ENCODE measurements at regions not wholly inside any gene's neighbourhood (a gene's known extent, or its start where the extent isn't known, plus 50 kb on each side); places are given as distances from the start of the nearest gene placed in this dataset.

- no peaks in the 10 kb centered on the region for H3K27me3 Mint-ChIP-seq (ENCODE audit: unreplicated experiment)
Measured at GRCh38 chr5:30237189-30237588, 956.3 kb upstream of the CDH6 start.

GRCh38 chr5:30209755-30210154 is 983.7 kb upstream of the CDH6 start:
- Mint-ChIP-seq H3K9me3 (ENCODE audit: low read depth, unreplicated experiment) (peaks cover 10% of the 10 kb centered on the region), H3K27me3 (ENCODE audit: unreplicated experiment) (no peaks in the 10 kb centered on the region), H3K36me3 (ENCODE audit: insufficient read depth, unreplicated experiment) (no peaks in the 10 kb centered on the region), H3K27ac (ENCODE audit: unreplicated experiment) (no peak overlapping the region), H3K4me1 (ENCODE audit: low read depth, unreplicated experiment) (no peaks in the 10 kb centered on the region), H3K4me3 (ENCODE audit: low read depth, unreplicated experiment) (no peak overlapping the region)
- BruUV-seq (replicated peaks): no TSS peak
- no peak for DNase-seq
- TF ChIP-seq CTCF (IDR thresholded peaks at IDR 0.05; ENCODE audit: unreplicated experiment): no peak
- CTCF ChIA-PET: no interaction called here
- intact Hi-C loops (cut with micrococcal nuclease; ENCODE audit: unreplicated experiment): no loop called here

More at GRCh38 chr5:30237189-30237588, 956.3 kb upstream of the CDH6 start:
- CTCF ChIA-PET: no interaction called here
- H3K4me1 Mint-ChIP-seq (ENCODE audit: low read depth, unreplicated experiment): no peaks in the 10 kb centered on the region
- peaks cover 14% of the 10 kb centered on the region for H3K9me3 Mint-ChIP-seq (ENCODE audit: low read depth, unreplicated experiment)
- no peak overlapping the region for H3K4me3 Mint-ChIP-seq (ENCODE audit: low read depth, unreplicated experiment)
- DNase-seq: no peak
- no peaks in the 10 kb centered on the region for H3K36me3 Mint-ChIP-seq (ENCODE audit: insufficient read depth, unreplicated experiment)
- BruUV-seq (replicated peaks): no TSS peak
- TF ChIP-seq CTCF (IDR thresholded peaks at IDR 0.05; ENCODE audit: unreplicated experiment): no peak
- H3K27ac Mint-ChIP-seq (ENCODE audit: unreplicated experiment): no peak overlapping the region
- intact Hi-C loops (cut with micrococcal nuclease; ENCODE audit: unreplicated experiment): no loop called here

- Mint-ChIP-seq H3K4me3 (ENCODE audit: low read depth, unreplicated experiment) (no peak overlapping the region), H3K9me3 (ENCODE audit: low read depth, unreplicated experiment) (peaks cover 13% of the 10 kb centered on the region), H3K36me3 (ENCODE audit: insufficient read depth, unreplicated experiment) (no peaks in the 10 kb centered on the region), H3K27ac (ENCODE audit: unreplicated experiment) (no peak overlapping the region), H3K4me1 (ENCODE audit: low read depth, unreplicated experiment) (no peaks in the 10 kb centered on the region), H3K27me3 (ENCODE audit: unreplicated experiment) (no peaks in the 10 kb centered on the region)
- TF ChIP-seq CTCF (IDR thresholded peaks at IDR 0.05; ENCODE audit: unreplicated experiment): no peak
- intact Hi-C loops (cut with micrococcal nuclease; ENCODE audit: unreplicated experiment): no loop called here
- no TSS peak for BruUV-seq (replicated peaks)
- no peak for DNase-seq
- CTCF ChIA-PET: no interaction called here
Measured at GRCh38 chr5:30197662-30198061, 995.8 kb upstream of the CDH6 start.

GRCh38 chr5:30195036-30195435 is 998.5 kb upstream of the CDH6 start:
- BruUV-seq (replicated peaks): no TSS peak
- Mint-ChIP-seq H3K9me3 (ENCODE audit: low read depth, unreplicated experiment) (peaks cover 12% of the 10 kb centered on the region), H3K4me1 (ENCODE audit: low read depth, unreplicated experiment) (no peaks in the 10 kb centered on the region), H3K27me3 (ENCODE audit: unreplicated experiment) (no peaks in the 10 kb centered on the region), H3K4me3 (ENCODE audit: low read depth, unreplicated experiment) (no peak overlapping the region), H3K36me3 (ENCODE audit: insufficient read depth, unreplicated experiment) (no peaks in the 10 kb centered on the region), H3K27ac (ENCODE audit: unreplicated experiment) (no peak overlapping the region)
- intact Hi-C loops (cut with micrococcal nuclease; ENCODE audit: unreplicated experiment): no loop called here
- no peak for DNase-seq
- no peak for TF ChIP-seq CTCF (IDR thresholded peaks at IDR 0.05; ENCODE audit: unreplicated experiment)
- CTCF ChIA-PET: no interaction called here

GRCh38 chr5:30194595-30194994 is 998.9 kb upstream of the CDH6 start:
- Mint-ChIP-seq H3K27ac (ENCODE audit: unreplicated experiment) (no peak overlapping the region), H3K27me3 (ENCODE audit: unreplicated experiment) (no peaks in the 10 kb centered on the region), H3K4me1 (ENCODE audit: low read depth, unreplicated experiment) (no peaks in the 10 kb centered on the region), H3K9me3 (ENCODE audit: low read depth, unreplicated experiment) (peaks cover 11% of the 10 kb centered on the region), H3K36me3 (ENCODE audit: insufficient read depth, unreplicated experiment) (no peaks in the 10 kb centered on the region), H3K4me3 (ENCODE audit: low read depth, unreplicated experiment) (no peak overlapping the region)
- intact Hi-C loops (cut with micrococcal nuclease; ENCODE audit: unreplicated experiment): no loop called here
- DNase-seq: no peak
- CTCF ChIA-PET: no interaction called here
- TF ChIP-seq CTCF (IDR thresholded peaks at IDR 0.05; ENCODE audit: unreplicated experiment): no peak
- BruUV-seq (replicated peaks): no TSS peak
